AG04450 (cell line): ENCODE measurements at regions not wholly inside any gene's neighbourhood (a gene's known extent, or its start where the extent isn't known, plus 50 kb on each side); places are given as distances from the start of the nearest gene placed in this dataset.
"Not testable (repeated sequence)": the region's sequence is repeated elsewhere in the genome, so short reads cannot be mapped to it uniquely, and the experiment has no call there.

Source experiments
- CTCF ChIA-PET: fragments of 300-600, 350-600 bp; formaldehyde crosslinking; extraction: SDS; loops from one replicate; lab custom pipeline; 2022; ENCODE audit warnings: antibody characterized with exemption, inconsistent platforms; lab: Charles Lee
- POLR2A ChIA-PET: fragments of 350-600 bp; formaldehyde crosslinking; extraction: SDS; loops from one replicate; lab custom pipeline; 2021; ENCODE audit warnings: antibody characterized with exemption, inconsistent platforms; lab: Yijun Ruan, JAX
- DNase-seq: peaks from one replicate; pipeline ENCODE4 v3.0.0-alpha.2; 2011; ENCODE audit warnings: low read depth, low spot score
- H3K27ac ChIP-seq: one replicate; pipeline ENCODE4 v1.5.1; 2012; ENCODE audit warnings: low read depth, low read length, control low read depth
- H3K27me3 ChIP-seq: one replicate; pipeline ENCODE4 v1.6.0; 2012; ENCODE audit warnings: low read length; ENCODE audit not compliant: control insufficient read depth, insufficient read depth
- H3K4me3 ChIP-seq: 2 replicates; pipeline ENCODE4 v1.5.1; 2011; ENCODE audit warnings: mild to moderate bottlenecking, low read depth, low read length, control low read depth
- H3K9me3 ChIP-seq: 2 replicates; pipeline ENCODE4 v1.5.1; 2012; ENCODE audit warnings: low read length; ENCODE audit not compliant: control insufficient read depth, insufficient read depth
- CTCF ChIP-seq: IDR thresholded peaks from 2 replicates; pipeline ENCODE4 v1.5.1; 2011; ENCODE audit warnings: low read depth, low read length, control low read depth, inconsistent platforms

DNA sequence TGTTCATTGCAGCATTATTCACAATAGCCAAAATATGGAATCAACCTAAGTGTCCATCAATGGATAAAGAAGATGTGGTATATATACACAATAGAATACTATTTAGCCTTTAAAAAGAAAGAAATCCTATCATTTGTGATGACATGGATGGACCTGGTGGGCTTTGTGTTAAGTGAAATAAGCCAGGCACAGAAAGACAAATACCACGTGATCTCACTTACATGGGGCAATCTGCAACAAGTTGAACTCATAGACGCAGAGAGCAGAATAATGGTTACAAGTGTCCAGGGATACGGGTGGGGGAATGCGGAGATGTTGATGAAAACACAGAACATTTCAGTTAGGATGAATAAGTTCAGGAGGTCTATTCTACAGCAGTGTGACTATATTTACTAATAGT is 66.4 kb upstream of the ALDH1B1 start:
- H3K27me3 ChIP-seq = peaks cover 20% of the 10 kb centered on the region
- H3K27ac ChIP-seq = no peak overlapping the region
- no peak overlapping the region for H3K4me3 ChIP-seq
- TF ChIP-seq CTCF = no peak
- POLR2A ChIA-PET = no interaction called here
- DNase-seq = no peak
- CTCF ChIA-PET = no interaction called here
- no peaks in the 10 kb centered on the region; the same call in 1 of the 2 replicates for H3K9me3 ChIP-seq

- CTCF ChIA-PET, H3K27ac ChIP-seq, H3K9me3 ChIP-seq, POLR2A ChIA-PET, H3K4me3 ChIP-seq, DNase-seq: not testable (repeated sequence)
- peaks cover 13% of the 10 kb centered on the region for H3K27me3 ChIP-seq
Measured at GRCh38 chr9:38324213-38324612, 68.3 kb upstream of the ALDH1B1 start.

DNA sequence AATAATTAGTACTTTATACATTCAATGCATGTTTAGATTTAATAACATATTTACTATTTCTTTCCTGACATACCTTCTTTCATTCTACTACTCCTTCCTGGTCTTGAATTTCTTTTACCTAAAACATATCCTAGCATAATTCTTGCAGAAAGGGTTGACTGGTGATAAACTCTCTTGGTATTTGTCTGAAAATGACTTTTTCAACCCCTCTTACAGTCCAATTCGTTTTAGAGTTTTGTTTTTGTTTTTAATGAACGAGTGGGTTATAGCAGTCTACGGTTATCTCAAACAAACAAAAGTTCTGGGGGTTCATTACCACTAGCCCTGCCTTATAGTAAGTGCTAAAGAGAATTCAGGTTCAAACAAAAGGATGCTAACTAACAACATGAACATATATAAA is 69.6 kb upstream of the ALDH1B1 start:
- ChIA-PET CTCF (no interaction called here), POLR2A (no interaction called here)
- H3K4me3 ChIP-seq = no peak overlapping the region
- no peak for DNase-seq
- TF ChIP-seq CTCF = no peak
- no peak overlapping the region for H3K27ac ChIP-seq
- peaks cover 8% of the 10 kb centered on the region for H3K27me3 ChIP-seq
- no peaks in the 10 kb centered on the region; the same call in 1 of the 2 replicates for H3K9me3 ChIP-seq

GRCh38 chr9:38319496-38320173 is 72.9 kb upstream of the ALDH1B1 start:
- Histone ChIP-seq H3K4me3 (no peak overlapping the region; the same call in 1 of the 2 replicates), H3K9me3 (no peaks in the 10 kb centered on the region; the same call in 1 of the 2 replicates), H3K27ac (no peak overlapping the region), H3K27me3 (peaks cover 16% of the 10 kb centered on the region)
- ChIA-PET POLR2A (no interaction called here), CTCF (interaction anchor here (0.6 to 1.1 kb wide), 2 partner anchors 44 to 250 kb away, joined by 3 to 4 read pairs; no protein-coding TSS in a partner anchor)
- no peak for TF ChIP-seq CTCF
- DNase-seq = no peak

DNA sequence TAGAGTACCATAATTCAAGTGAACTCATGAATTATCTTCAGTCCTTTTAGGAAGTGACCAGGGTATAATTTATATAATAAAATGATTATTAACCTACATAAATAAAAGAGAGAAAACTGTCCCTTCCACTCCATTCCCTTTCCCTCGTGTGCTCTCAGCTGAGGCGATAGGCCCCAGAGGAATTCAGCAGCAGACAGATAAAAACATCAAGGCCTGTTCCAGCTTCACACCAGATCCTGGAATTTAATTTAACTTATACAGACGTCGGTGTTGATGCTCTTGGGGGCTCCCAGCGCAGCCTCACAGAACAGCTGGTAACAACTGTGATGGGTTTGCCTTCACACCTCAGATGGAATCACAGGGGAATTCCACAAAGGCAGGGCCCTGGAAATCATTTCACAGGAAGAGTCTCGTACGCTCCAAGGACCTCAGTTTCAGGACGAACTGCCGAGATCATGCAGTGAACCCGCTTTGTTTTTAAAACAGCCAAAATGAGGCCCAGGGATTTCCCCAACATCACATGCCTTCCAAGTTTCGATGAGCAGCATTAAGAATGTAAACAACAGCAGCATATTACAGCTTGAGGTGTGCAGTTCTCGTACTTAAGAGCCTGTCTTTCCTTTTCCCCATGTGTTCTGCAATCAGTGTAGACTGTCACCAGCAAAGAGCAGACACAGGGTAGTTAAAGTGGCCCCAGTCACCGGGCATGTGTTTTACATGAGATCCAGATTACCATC is 73.6 kb upstream of the ALDH1B1 start:
- no peak for TF ChIP-seq CTCF
- H3K27me3 ChIP-seq = peaks cover 19% of the 10 kb centered on the region
- DNase-seq = peak; percentile 54
- CTCF ChIA-PET = interaction anchor here (1.1 kb wide), 1 partner anchor 45 kb away, joined by 3 read pairs; no protein-coding TSS in a partner anchor
- POLR2A ChIA-PET = no interaction called here
- H3K4me3 ChIP-seq = peak overlapping the region; percentile 28
- no peaks in the 10 kb centered on the region; the same call in 1 of the 2 replicates for H3K9me3 ChIP-seq
- H3K27ac ChIP-seq = peak overlapping the region; percentile 32
